ENCODE measurements at regions not wholly inside any gene's neighbourhood (a gene's known extent, or its start where the extent isn't known, plus 50 kb on each side); places are given as distances from the start of the nearest gene placed in this dataset.

- intact Hi-C loops (cut with DNase I): no loop called here
- no peak for ATAC-seq
- H3K27me3 ChIP-seq: no peaks in the 10 kb centered on the region
- H3K9me3 ChIP-seq: no peaks in the 10 kb centered on the region
- no peak overlapping the region for H3K27ac ChIP-seq
- H3K36me3 ChIP-seq: no peaks in the 10 kb centered on the region
- no peaks in the 10 kb centered on the region for H3K4me1 ChIP-seq
- H3K4me3 ChIP-seq: no peak overlapping the region
- no peak for TF ChIP-seq CTCF (IDR thresholded peaks at IDR 0.05)
- DNase-seq: no peak
Observed at GRCh38 chr2:146681991-146682390, 1162.8 kb upstream of the ACVR2A start.

- H3K4me3 ChIP-seq: no peak overlapping the region
- no peaks in the 10 kb centered on the region for H3K36me3 ChIP-seq
- H3K27me3 ChIP-seq: no peaks in the 10 kb centered on the region
- no peak for TF ChIP-seq CTCF (IDR thresholded peaks at IDR 0.05)
- ATAC-seq: no peak
- intact Hi-C loops (cut with DNase I): no loop called here
- no peaks in the 10 kb centered on the region for H3K4me1 ChIP-seq
- no peak overlapping the region for H3K27ac ChIP-seq
- no peaks in the 10 kb centered on the region for H3K9me3 ChIP-seq
- no peak for DNase-seq
Observed at GRCh38 chr2:146678516-146678915, 1166.3 kb upstream of the ACVR2A start.

GRCh38 chr2:146677280-146677679 is 1167.5 kb upstream of the ACVR2A start:
- ATAC-seq: no peak
- no peak for TF ChIP-seq CTCF (IDR thresholded peaks at IDR 0.05)
- no peaks in the 10 kb centered on the region for H3K36me3 ChIP-seq

GRCh38 chr2:146669735-146670134 is 1175.1 kb upstream of the ACVR2A start:
- intact Hi-C loops (cut with DNase I): no loop called here
- H3K27ac ChIP-seq: no peak overlapping the region
- no peaks in the 10 kb centered on the region for H3K9me3 ChIP-seq
- H3K27me3 ChIP-seq: no peaks in the 10 kb centered on the region
- TF ChIP-seq CTCF (IDR thresholded peaks at IDR 0.05): no peak
- H3K36me3 ChIP-seq: no peaks in the 10 kb centered on the region
- H3K4me1 ChIP-seq: no peaks in the 10 kb centered on the region
- no peak overlapping the region for H3K4me3 ChIP-seq
- DNase-seq: no peak
- ATAC-seq: no peak

More at GRCh38 chr2:146677280-146677679, 1167.5 kb upstream of the ACVR2A start:
- Histone ChIP-seq H3K9me3 (no peaks in the 10 kb centered on the region), H3K27ac (no peak overlapping the region), H3K4me1 (no peaks in the 10 kb centered on the region), H3K4me3 (no peak overlapping the region), H3K27me3 (no peaks in the 10 kb centered on the region)
- no peak for DNase-seq
- intact Hi-C loops (cut with DNase I): no loop called here

- intact Hi-C loops (cut with DNase I): no loop called here
- TF ChIP-seq CTCF (IDR thresholded peaks at IDR 0.05): no peak
- Histone ChIP-seq H3K27me3 (no peaks in the 10 kb centered on the region), H3K27ac (no peak overlapping the region), H3K4me3 (no peak overlapping the region), H3K36me3 (no peaks in the 10 kb centered on the region), H3K9me3 (no peaks in the 10 kb centered on the region), H3K4me1 (no peaks in the 10 kb centered on the region)
- ATAC-seq: no peak
- DNase-seq: no peak
Observed at GRCh38 chr2:146666340-146666739, 1178.5 kb upstream of the ACVR2A start.

Data from left lung (tissue), 4 donors.